GM12875 (cell line): ENCODE measurements at regions not wholly inside any gene's neighbourhood (a gene's known extent, or its start where the extent isn't known, plus 50 kb on each side); places are given as distances from the start of the nearest gene placed in this dataset.

Experiments
- H3K4me3 ChIP-seq: one replicate; pipeline ENCODE4 v1.5.1; 2011; ENCODE audit warnings: low read depth, low read length, control low read depth
- TF ChIP-seq, protein P1 (sequence below): IDR thresholded peaks from 2 replicates; pipeline ENCODE4 v1.5.1; 2011; ENCODE audit warnings: low read depth, mild to moderate bottlenecking, control low read depth, inconsistent platforms, low read length, moderate library complexity, borderline replicate concordance; ENCODE audit not compliant: insufficient read depth

DNA sequence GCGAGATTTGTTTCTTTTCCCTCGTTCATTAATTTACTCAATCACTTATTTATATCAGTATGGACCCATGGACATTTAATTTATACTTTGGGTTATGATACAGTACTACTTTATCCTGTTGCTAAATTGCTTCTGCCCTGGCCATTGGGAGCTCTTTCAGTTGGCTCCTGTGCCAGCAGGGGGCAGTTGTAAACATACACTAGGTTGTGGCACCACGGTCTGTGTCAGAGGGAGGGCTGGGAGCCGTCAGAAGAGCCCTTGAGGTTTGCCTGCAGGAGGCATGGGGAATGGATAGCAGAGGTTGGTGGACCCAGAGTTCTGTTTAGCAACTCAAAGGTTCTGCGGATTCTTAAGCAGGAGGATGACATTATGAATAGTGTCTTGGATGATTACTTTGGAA is 94.3 kb downstream of the ERCC5 start:
- TF ChIP-seq, protein P1, sequence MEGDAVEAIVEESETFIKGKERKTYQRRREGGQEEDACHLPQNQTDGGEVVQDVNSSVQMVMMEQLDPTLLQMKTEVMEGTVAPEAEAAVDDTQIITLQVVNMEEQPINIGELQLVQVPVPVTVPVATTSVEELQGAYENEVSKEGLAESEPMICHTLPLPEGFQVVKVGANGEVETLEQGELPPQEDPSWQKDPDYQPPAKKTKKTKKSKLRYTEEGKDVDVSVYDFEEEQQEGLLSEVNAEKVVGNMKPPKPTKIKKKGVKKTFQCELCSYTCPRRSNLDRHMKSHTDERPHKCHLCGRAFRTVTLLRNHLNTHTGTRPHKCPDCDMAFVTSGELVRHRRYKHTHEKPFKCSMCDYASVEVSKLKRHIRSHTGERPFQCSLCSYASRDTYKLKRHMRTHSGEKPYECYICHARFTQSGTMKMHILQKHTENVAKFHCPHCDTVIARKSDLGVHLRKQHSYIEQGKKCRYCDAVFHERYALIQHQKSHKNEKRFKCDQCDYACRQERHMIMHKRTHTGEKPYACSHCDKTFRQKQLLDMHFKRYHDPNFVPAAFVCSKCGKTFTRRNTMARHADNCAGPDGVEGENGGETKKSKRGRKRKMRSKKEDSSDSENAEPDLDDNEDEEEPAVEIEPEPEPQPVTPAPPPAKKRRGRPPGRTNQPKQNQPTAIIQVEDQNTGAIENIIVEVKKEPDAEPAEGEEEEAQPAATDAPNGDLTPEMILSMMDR = 0 out of 2 replicates have a peak, but pooled peaks have one; percentile 10

DNA sequence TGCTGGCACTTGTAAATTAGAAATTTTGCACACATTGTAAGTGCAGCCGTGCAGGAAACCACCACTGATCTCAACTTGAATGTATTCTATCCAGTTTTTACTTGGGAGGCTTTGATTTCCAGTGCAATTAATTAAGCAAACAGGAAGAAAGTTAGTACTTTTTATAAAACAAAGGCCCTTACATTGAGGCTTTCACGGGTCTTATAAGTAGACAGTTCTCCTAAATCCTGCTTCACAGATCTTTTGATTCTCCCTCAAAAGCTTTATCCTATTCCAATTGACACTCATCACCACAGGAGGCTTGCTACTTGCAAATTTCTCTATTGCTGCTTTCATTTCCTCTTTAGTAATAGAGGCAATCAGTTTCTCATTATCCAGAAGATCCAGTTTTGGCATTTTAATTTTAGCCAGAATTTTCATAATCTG is 90.1 kb downstream of the ERCC5 start:
- TF ChIP-seq, protein P1 = no peak
- no peak overlapping the region for H3K4me3 ChIP-seq

More for the DNA sequence above, 94.3 kb downstream of the ERCC5 start:
- H3K4me3 ChIP-seq = no peak overlapping the region

DNA sequence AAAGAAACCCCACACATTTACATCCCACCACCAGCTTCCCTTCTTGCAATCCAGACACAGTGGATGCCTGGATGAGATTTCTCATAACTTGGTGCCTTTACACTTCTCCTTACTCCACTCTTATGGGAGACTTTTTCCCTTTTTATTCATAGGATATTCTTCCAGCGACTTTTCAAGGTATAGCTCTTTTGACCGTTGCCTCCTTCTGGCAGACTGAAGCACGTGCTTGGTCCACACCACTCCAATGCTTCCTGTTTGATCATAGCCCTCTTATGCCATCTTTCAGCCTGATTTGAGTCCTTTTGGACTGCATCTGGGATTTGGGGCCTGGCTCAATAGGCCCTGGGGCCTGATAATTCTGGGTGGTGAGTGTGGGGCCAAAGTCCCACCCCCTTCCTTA is 87.7 kb downstream of the ERCC5 start:
- no peak overlapping the region for H3K4me3 ChIP-seq
- TF ChIP-seq, protein P1 = no peak

DNA sequence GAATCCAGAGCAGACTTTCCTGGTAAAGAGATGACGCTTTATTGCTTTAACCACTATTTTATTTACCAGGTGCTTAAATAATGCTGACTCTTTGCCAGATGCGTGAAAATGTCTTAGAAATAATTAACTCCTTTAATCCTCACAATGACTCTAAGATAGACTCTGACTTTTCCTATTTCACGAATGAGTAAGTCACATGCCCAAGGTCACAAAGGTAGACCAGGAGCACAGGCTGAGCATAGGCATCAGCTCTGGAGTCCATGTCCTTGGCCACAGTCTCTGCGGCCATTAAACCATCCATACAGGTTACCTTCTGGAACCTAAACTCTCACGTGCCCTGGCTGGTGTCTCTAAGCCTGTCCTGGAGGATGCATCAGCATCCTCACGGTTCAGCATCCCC is 87.3 kb downstream of the ERCC5 start:
- H3K4me3 ChIP-seq = no peak overlapping the region
- TF ChIP-seq, protein P1 = no peak

DNA sequence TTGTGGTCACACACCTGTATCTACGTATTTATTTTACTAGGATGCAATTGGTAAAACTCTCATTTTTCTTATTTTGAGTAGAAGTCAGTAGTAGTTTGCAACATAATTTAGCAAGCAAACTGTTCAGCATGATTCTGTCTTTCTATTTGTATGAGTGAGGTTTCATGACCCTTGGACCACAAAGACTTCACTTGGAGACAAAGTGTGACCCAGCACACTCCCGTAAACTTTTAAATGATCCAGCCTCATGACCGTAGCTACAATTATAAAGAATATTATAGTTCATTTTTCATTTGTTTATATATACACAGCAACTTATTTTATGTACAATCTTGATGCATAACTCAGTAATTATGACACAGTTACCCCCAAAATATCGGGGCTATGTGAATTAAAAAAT is 86.5 kb downstream of the ERCC5 start:
- no peak overlapping the region for H3K4me3 ChIP-seq
- TF ChIP-seq, protein P1 = no peak

DNA sequence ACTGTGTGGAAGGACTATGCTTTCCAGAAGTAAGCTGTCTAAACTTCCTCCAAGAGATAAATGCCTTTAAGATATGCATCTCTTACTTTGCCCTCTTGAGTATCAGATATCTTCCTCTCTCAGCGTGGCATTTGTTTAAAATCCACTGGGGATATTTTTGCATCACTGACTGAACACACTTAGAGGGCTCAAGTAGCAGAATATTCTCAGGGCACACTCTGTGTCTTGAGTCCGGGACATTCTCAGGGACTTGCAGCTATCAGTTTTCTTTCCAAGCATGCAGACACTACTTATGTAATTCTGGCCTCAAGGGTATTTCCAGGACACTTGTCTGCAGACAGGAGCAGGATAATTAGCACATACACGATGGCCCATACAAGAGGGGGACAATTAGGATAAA is 84.7 kb downstream of the ERCC5 start:
- TF ChIP-seq, protein P1 = no peak
- H3K4me3 ChIP-seq = no peak overlapping the region

DNA sequence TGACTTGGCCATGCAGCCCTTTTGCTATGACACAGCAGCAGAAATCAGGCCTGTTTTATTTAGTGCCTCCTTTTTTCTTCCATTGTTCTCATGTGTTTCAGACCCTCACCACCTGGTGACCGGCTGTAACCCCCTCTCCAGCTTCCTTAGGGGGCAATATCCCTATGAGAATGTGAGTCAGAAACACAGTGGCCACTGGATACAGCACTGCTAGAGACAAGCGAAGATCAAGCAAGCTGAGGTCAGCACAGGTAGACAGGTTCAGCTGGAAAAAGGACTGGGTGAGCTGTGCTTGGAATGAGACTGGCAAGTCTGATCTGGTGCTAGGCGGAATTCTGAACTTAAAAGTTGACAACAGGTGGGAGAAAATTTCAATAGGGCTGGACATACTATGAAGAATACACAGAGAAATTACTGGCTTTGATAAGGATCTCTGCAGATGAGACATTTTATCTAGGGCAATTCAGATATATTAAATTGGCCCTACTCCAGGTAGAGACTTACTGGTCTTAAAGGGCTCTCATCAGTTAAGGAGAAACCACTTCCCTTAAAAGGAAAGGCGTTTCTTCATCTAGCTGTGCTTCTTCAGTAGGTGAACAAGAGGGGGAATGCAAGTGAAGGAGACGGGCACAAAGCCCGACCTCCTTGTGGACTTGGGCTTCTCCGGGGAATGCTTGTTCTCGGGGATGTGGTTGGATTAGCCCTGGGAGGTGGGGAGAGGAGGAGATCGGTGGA is 83.3 kb downstream of the ERCC5 start:
- TF ChIP-seq, protein P1 = no peak
- no peak overlapping the region for H3K4me3 ChIP-seq
